Kidney epithelial cell (primary cell): ENCODE measurements at regions not wholly inside any gene's neighbourhood (a gene's known extent, or its start where the extent isn't known, plus 50 kb on each side); places are given as distances from the start of the nearest gene placed in this dataset.
"Not testable (repeated sequence)": the region's sequence is repeated elsewhere in the genome, so short reads cannot be mapped to it uniquely, and the experiment has no call there.

Experiments used
- DNase-seq: peaks from one replicate; pipeline ENCODE4 v3.0.0-alpha.2; 2010; ENCODE audit warnings: low read depth
- H3K27me3 ChIP-seq: 2 replicates; pipeline ENCODE4 v1.6.0; 2011; ENCODE audit warnings: low read length; ENCODE audit not compliant: control insufficient read depth, insufficient read depth
- H3K36me3 ChIP-seq: 2 replicates; pipeline ENCODE4 v1.5.1; 2011; ENCODE audit warnings: low read length; ENCODE audit not compliant: control insufficient read depth, insufficient read depth
- H3K4me3 ChIP-seq: 2 replicates; pipeline ENCODE4 v1.5.1; 2011; ENCODE audit warnings: low read depth, mild to moderate bottlenecking, control low read depth, low read length
- CTCF ChIP-seq: IDR thresholded peaks from 2 replicates; pipeline ENCODE4 v1.5.1; 2011; ENCODE audit warnings: mild to moderate bottlenecking, moderate library complexity, low read length, control low read depth, inconsistent platforms; ENCODE audit not compliant: insufficient read depth, poor library complexity, severe bottlenecking

GRCh38 chr3:165920984-165921383, 83.8 kb upstream of the BCHE start:
- Histone ChIP-seq H3K27me3 (no peaks in the 10 kb centered on the region), H3K36me3 (no peaks in the 10 kb centered on the region), H3K4me3 (no peak overlapping the region)
- no peak for TF ChIP-seq CTCF
- DNase-seq: no peak

- TF ChIP-seq CTCF: no peak
- no peaks in the 10 kb centered on the region for H3K36me3 ChIP-seq
- no peaks in the 10 kb centered on the region for H3K27me3 ChIP-seq
- DNase-seq: no peak
- H3K4me3 ChIP-seq: no peak overlapping the region
Measured at GRCh38 chr3:165919284-165919683, 82.1 kb upstream of the BCHE start.

GRCh38 chr3:165918657-165918979, 81.4 kb upstream of the BCHE start:
- Histone ChIP-seq H3K27me3 (no peaks in the 10 kb centered on the region), H3K36me3 (no peaks in the 10 kb centered on the region), H3K4me3 (no peak overlapping the region)
- no peak for DNase-seq
- TF ChIP-seq CTCF: no peak

GRCh38 chr3:165917938-165918656, 80.9 kb upstream of the BCHE start:
- H3K27me3 ChIP-seq, DNase-seq, H3K4me3 ChIP-seq, H3K36me3 ChIP-seq: not testable (repeated sequence)

- not testable (repeated sequence) for H3K27me3 ChIP-seq, H3K36me3 ChIP-seq, DNase-seq, H3K4me3 ChIP-seq
Measured at GRCh38 chr3:165915104-165915503, 77.9 kb upstream of the BCHE start.

- no peak for DNase-seq
- no peaks in the 10 kb centered on the region for H3K36me3 ChIP-seq
- no peak for TF ChIP-seq CTCF
- no peak overlapping the region for H3K4me3 ChIP-seq
- H3K27me3 ChIP-seq: no peaks in the 10 kb centered on the region
Measured at GRCh38 chr3:165903885-165904630, 66.8 kb upstream of the BCHE start.

GRCh38 chr3:165899066-165899465, 61.8 kb upstream of the BCHE start:
- Histone ChIP-seq H3K36me3 (no peaks in the 10 kb centered on the region), H3K27me3 (no peaks in the 10 kb centered on the region), H3K4me3 (no peak overlapping the region)
- no peak for TF ChIP-seq CTCF
- no peak for DNase-seq
